ENCODE measurements at regions not wholly inside any gene's neighbourhood (a gene's known extent, or its start where the extent isn't known, plus 50 kb on each side); places are given as distances from the start of the nearest gene placed in this dataset.

DNA sequence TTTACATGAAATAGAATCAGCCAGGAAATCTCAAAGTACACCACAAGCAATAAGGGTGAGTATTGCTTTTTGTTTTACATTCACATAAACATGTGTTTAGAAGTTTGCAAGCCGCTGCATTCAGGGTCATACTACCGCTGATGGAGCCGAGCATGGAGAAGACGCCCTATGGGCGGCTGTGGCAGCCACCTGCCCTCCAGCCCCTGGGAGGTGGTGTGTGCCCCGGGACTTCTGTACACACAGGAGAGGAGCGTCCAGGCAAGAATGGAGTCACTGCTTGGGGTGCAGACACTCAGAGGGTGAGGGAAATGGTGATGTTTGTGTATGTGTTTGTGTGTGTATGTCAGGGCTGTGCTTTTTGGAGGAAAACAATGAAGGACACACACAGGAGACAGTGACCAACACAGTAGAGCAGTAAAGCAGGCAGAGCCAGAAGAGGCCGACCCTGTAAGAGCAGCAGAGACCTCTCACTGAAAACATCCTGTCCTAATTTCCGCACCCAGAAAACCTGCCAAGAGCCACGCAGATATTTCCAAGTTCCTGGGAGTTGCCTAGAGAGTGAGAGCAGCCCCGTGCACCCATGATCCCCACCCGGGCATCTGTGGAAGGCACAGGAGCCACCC is 108.1 kb upstream of the GJB6 start:
- no peaks in the 10 kb centered on the region for H3K36me3 ChIP-seq
- WGBS: 78% methylated on average over 8 of the region's 12 CpGs
- TF ChIP-seq POLR2AphosphoS5 (IDR thresholded peaks at IDR 0.05): no peak

DNA sequence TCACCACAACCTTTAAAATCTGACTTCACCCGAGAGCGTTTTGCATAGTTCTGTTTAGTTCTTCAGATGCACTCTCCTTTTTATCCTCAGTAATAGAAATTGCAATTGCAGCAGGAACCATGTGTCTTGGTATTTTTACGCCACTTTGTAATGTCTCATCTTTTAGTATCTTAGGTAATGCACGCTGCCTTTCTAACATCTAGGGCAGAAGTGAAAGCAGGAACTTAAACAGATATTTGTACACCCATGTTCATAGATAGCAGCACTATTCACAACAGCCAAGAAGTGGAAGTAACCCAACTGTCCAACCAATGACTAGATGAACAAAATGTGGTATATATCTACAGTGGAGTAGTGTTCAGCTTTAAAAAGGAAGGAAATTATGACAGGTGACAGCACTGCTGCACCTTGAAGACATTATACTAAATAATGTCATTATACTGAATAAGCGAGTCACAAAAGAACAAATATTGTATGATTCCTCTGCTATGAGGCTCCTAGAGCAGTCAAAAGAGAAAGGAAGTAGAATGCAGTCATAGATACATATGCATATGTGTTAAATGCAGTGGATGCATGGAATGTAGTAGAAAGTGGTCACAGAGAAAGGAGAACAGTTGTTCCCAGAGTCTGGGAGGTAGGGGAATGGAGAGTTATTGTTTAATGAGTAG is 105.9 kb upstream of the GJB6 start:
- H3K9me3 ChIP-seq: no peaks in the 10 kb centered on the region
- H3K4me1 ChIP-seq: peaks cover 0 to 5% (median 0%) of the 10 kb centered on the region in 4 donors
- DNase-seq (ENCODE audit: extremely low spot score): no peak
- H3K27ac ChIP-seq (replicated peaks in 1 of 4): no peak overlapping the region
- 91% methylated on average over 5 of the region's 5 CpGs for WGBS
- H3K27me3 ChIP-seq: no peaks in the 10 kb centered on the region
- TF ChIP-seq EP300 (IDR thresholded peaks at IDR 0.05) (no peak), POLR2AphosphoS5 (IDR thresholded peaks at IDR 0.05) (no peak), POLR2A (IDR thresholded peaks at IDR 0.05; ENCODE audit: low read depth) (no peak)
- TF ChIP-seq, protein P1, sequence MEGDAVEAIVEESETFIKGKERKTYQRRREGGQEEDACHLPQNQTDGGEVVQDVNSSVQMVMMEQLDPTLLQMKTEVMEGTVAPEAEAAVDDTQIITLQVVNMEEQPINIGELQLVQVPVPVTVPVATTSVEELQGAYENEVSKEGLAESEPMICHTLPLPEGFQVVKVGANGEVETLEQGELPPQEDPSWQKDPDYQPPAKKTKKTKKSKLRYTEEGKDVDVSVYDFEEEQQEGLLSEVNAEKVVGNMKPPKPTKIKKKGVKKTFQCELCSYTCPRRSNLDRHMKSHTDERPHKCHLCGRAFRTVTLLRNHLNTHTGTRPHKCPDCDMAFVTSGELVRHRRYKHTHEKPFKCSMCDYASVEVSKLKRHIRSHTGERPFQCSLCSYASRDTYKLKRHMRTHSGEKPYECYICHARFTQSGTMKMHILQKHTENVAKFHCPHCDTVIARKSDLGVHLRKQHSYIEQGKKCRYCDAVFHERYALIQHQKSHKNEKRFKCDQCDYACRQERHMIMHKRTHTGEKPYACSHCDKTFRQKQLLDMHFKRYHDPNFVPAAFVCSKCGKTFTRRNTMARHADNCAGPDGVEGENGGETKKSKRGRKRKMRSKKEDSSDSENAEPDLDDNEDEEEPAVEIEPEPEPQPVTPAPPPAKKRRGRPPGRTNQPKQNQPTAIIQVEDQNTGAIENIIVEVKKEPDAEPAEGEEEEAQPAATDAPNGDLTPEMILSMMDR (IDR thresholded peaks at IDR 0.05): no peak
- intact Hi-C loops (cut with DNase I): no loop called here
- no peak overlapping the region for H3K4me3 ChIP-seq
- no peaks in the 10 kb centered on the region for H3K36me3 ChIP-seq

More for the DNA sequence above, 108.1 kb upstream of the GJB6 start:
- Histone ChIP-seq H3K9me3 (no peaks in the 10 kb centered on the region), H3K4me3 (peak overlapping the region in 1 of 4 donors; percentile 20), H3K27me3 (no peaks in the 10 kb centered on the region), H3K27ac (replicated peaks in 1 of 4) (no peak overlapping the region), H3K4me1 (peaks cover 0 to 5% (median 0%) of the 10 kb centered on the region in 4 donors)
- no peak for DNase-seq (ENCODE audit: extremely low spot score)
- intact Hi-C loops (cut with DNase I): no loop called here

DNA sequence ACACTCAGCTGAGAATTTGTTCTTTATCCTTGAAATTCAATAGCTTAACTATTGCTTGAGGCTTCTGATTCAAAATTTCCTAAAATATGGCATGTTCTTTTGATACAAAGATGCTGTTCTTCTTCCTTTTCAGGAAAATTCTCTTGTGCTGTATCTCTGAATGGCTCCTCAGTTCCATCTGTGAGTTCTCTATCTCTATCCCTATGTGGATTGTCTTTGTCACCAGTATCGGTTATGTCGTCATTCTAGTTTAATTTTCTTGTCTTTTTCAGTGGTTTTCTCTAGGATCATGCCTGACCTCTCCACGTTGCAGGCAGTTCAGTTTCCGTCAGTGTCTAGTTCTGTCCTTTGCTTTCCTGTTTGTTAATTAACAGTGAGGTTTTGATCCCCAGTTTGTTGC is 104.6 kb upstream of the GJB6 start:
- H3K4me3 ChIP-seq: no peak overlapping the region
- no peaks in the 10 kb centered on the region for H3K9me3 ChIP-seq
- TF ChIP-seq, protein P1 (IDR thresholded peaks at IDR 0.05): no peak
- TF ChIP-seq POLR2A (IDR thresholded peaks at IDR 0.05; ENCODE audit: low read depth) (no peak), EP300 (IDR thresholded peaks at IDR 0.05) (no peak), POLR2AphosphoS5 (IDR thresholded peaks at IDR 0.05) (no peak)
- H3K4me1 ChIP-seq: peaks cover 0 to 5% (median 2%) of the 10 kb centered on the region in 4 donors
- intact Hi-C loops (cut with DNase I): no loop called here
- H3K36me3 ChIP-seq: no peaks in the 10 kb centered on the region
- no peaks in the 10 kb centered on the region for H3K27me3 ChIP-seq
- H3K27ac ChIP-seq (replicated peaks in 1 of 4): no peak overlapping the region
- 84% methylated on average over 4 of the region's 4 CpGs for whole genome bisulfite sequencing
- no peak for DNase-seq (ENCODE audit: extremely low spot score)

DNA sequence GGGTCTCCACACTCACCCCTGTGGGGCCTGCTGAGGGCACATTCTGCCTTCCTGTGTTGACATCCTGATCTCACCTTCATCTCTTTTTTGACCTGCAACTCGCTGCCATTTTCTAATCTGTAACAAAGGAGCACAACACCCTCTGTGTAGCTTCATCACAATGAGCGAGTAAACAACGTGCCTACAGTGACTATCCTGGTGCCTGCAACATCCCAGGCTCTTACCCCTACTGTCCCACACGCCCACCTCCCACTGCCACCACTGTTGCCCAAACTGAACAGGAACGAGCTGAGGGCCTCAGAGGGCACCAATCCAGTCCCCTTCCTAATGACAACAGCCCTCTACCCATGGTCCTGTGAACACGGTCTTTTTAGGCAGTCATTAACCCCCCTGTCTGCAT is 102.2 kb upstream of the GJB6 start:
- TF ChIP-seq, protein P1 (IDR thresholded peaks at IDR 0.05): no peak
- TF ChIP-seq POLR2AphosphoS5 (IDR thresholded peaks at IDR 0.05): no peak
- no peak for TF ChIP-seq EP300 (IDR thresholded peaks at IDR 0.05)
- no peak for TF ChIP-seq POLR2A (IDR thresholded peaks at IDR 0.05; ENCODE audit: low read depth)
- no peaks in the 10 kb centered on the region for H3K36me3 ChIP-seq
- no peaks in the 10 kb centered on the region for H3K9me3 ChIP-seq
- intact Hi-C loops (cut with DNase I): no loop called here
- 85% methylated on average over 6 of the region's 6 CpGs for WGBS
- H3K4me1 ChIP-seq: peaks cover 0 to 5% (median 0%) of the 10 kb centered on the region in 4 donors
- H3K4me3 ChIP-seq: no peak overlapping the region
- DNase-seq (ENCODE audit: extremely low spot score): no peak
- no peaks in the 10 kb centered on the region for H3K27me3 ChIP-seq
- H3K27ac ChIP-seq (replicated peaks in 1 of 4): no peak overlapping the region

DNA sequence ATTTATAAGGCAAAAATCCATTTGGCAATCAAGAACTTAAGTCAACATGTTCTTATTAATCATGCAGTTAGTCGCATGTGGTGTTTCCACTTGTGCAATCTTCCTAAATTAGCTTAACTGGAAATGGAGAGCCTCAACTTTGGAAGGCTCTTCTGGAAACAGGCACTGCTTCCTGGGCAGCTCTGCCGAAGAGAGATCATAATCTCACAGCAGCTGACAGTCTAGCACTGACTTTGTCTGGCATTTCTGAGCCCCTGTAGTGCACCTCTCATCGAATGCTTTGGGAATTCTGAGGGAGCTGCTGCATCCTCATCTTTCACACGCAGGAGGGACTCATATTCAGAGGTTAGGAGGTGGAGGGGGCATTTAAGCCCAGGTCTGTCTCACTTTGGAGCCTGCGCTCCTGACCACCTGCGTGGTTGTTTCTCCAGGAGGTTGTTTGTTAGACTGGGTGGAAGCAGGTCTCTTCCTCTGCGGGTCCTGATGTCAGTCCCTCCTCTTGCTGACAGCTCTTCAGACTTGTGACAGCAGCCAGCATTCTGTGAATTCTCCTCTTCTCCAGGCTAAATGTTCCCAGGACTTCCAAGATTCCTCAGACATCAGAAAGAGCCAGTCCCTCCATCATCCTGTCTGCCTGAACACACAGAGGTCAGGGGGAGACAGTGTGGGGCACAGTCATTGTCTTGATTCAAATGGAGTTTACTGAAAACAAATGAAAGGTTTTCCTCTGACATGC is 100.4 kb upstream of the GJB6 start:
- intact Hi-C loops (cut with DNase I): no loop called here

More for the DNA sequence above, 100.4 kb upstream of the GJB6 start:
- Histone ChIP-seq H3K9me3 (no peaks in the 10 kb centered on the region), H3K36me3 (no peaks in the 10 kb centered on the region), H3K4me3 (no peak overlapping the region), H3K27me3 (no peaks in the 10 kb centered on the region), H3K27ac (replicated peaks in 1 of 4) (no peak overlapping the region), H3K4me1 (peaks cover 0 to 5% (median 0%) of the 10 kb centered on the region in 4 donors)
- peak; percentile 89 for DNase-seq (ENCODE audit: extremely low spot score)
- 36% methylated on average over 3 of the region's 7 CpGs for WGBS
- TF ChIP-seq, protein P1 (IDR thresholded peaks at IDR 0.05): no peak
- TF ChIP-seq POLR2AphosphoS5 (IDR thresholded peaks at IDR 0.05) (no peak), EP300 (IDR thresholded peaks at IDR 0.05) (no peak), POLR2A (IDR thresholded peaks at IDR 0.05; ENCODE audit: low read depth) (no peak)

Measured in esophagus muscularis mucosa (tissue), 4 donors.